GM21423 (cell line): ENCODE measurements at regions not wholly inside any gene's neighbourhood (a gene's known extent, or its start where the extent isn't known, plus 50 kb on each side); places are given as distances from the start of the nearest gene placed in this dataset.

Experiments used
- ATAC-seq: cut with Tn5 transposase; IDR thresholded peaks from one replicate; pipeline ENCODE4 v1.9.1; 2021; ENCODE audit warnings: mild to moderate bottlenecking, moderate library complexity; ENCODE audit not compliant: unreplicated experiment

DNA sequence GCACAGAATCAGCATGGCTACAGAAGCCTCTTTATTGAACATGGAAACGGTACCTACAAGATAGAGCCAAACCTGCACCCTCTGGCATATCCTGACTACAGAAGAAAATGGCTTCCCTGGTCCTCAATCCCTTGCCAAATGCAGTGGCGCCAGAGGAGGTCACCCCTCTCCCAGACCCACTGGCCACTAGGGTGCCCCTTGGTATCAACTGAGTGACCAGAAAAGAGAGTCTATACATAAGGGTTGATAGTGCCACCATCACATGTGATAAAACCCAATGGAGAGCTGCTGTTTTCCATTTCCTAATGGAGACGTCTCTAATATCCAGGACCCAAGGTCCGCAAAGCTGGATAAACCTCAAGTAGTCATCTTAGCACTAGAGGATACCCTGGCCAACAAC is 52.7 kb upstream of the ALK start:
- no peak for ATAC-seq

GRCh38 chr2:29977284-29977683 is 55.9 kb upstream of the ALK start:
- ATAC-seq: no peak

DNA sequence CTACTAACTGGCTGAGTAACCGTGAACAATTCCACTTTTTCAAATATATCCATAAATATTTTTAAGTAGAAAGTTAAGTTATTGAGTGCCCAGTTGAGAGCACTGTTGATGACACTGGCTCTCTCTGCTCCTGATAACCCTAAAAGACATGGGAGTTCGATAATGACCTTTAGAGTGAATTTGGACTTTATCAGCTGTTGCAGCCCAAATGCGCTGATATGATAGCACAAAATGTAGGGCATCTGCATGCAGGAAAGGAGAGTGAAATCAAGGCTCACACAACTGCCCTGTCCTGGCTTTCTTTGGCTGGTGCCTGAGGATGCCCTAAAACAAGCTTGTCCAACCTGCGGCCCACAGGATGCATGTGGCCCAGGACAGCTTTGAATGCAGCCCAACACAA is 60.0 kb upstream of the ALK start:
- ATAC-seq: no peak

- no peak for ATAC-seq
Measured at GRCh38 chr2:29983308-29983707, 61.9 kb upstream of the ALK start.

DNA sequence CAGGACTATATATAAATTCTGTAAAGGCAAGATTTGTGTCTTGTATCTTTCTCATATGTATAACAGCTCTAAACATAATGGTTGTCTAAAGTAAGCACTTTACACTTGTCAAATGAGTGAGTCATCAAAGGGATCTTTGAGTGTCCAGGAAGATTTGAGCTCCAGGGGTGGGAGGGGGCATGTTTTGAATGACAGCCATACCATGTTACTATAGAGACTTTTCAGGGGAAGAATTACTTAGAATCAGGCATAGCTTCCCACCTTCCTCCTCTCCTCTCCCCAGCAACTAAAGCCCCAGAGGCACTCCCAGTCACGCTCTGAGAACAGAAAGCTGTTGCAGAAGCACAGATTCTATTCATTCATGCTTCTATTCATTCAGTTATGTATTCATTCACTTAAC is 65.8 kb upstream of the ALK start:
- no peak for ATAC-seq

DNA sequence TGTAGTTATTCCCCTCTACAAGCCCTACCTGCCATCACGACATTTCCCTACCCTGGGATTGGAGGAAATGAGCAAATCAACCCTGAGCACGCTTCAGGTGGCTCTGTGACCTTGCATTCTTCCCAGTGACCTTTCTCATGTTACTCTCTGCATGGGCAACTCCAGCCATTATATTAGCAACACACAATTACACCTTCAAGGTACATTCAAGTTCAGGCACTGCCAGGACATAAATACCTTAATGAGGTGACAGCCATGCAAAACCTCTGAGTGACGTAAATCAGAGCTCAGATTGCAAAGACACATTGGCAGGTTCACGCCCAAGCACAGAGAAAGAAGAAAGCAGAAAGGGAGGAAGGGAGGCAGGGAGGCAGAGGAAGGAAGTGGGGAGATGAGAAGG is 68.7 kb upstream of the ALK start:
- no peak for ATAC-seq

DNA sequence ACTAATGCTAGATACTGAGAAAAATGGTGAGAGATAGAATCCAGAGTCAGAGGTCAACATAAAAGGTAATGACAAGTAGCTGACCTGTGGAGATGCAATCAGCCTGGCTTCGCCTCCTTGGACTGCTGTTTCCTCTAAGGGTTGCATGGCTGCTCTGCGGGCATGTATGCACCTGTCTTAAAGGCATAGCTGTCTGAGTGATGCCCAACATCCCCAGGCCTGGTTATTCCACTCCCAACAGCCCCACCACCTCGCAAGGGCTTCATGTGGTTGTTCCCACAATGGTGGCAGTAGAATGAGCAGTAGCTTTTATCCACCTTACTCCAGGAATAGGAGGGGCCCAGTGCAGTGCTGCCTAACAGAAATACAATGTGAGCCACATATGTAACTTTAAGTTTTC is 69.7 kb upstream of the ALK start:
- no peak for ATAC-seq

DNA sequence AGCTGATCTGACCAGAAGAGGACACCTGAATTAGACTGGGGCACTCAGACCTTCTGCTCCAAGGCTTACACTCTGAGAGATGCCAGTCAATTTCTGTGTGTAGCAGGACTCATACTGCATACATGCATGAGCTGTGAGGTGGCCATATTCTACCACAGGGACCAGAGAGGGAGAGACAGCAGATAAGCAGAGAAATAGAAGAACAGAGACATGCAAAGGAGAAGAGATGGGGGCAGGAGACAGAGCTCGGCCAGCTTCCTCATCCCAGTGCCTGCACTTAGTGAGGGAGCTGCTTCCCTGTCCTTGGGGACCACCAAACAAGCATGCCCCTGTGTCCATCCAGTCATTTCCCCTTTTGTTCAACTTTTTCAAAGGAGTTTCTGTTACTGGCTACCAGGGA is 73.9 kb upstream of the ALK start:
- no peak for ATAC-seq

DNA sequence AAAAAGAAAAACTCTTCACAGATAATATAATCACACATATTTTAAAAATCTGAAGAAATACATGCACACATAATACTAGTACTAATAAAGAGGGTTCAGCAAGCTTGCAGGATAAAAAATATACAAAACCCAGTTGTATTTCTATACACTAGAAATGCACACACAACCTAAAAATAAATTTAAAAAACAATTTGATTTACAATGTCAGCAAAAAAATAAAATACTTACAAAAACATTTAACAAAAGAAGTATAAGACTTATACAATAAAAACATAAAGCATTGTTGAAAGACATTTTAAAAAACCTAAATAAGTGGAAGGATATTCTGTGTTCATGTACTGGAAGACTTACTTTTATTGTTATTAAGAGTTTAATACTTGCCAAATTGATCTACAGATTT is 81.7 kb upstream of the ALK start:
- ATAC-seq: no peak

- ATAC-seq: peak; percentile 76
Measured at GRCh38 chr2:30022444-30023071, 101.2 kb upstream of the ALK start.

- ATAC-seq: no peak
Measured at GRCh38 chr2:30024281-30024680, 102.9 kb upstream of the ALK start.

GRCh38 chr2:30026091-30027055 is 105.0 kb upstream of the ALK start:
- no peak for ATAC-seq

DNA sequence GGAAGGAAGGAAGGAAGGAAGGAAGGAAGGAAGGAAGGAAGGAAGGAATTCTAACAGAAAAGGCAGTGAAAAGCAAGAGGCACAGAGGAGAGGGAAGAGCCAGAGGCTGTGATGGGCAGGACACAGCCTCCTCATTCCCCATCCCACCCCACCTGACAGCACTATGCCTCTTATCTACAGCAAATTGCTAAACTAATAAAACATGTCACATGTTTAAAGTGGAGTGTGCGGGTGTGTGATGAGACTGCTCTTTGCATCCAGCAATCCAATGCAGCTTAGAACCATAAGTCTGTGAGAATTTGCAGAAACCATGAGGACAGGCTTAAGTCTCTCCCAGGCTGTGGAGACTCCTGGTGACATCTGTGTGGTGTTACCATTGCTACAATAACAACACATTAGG is 108.4 kb upstream of the ALK start:
- no peak for ATAC-seq

GRCh38 chr2:30030361-30030760 is 109.0 kb upstream of the ALK start:
- ATAC-seq: no peak

- ATAC-seq: no peak
Measured at GRCh38 chr2:30031184-30031583, 109.8 kb upstream of the ALK start.

DNA sequence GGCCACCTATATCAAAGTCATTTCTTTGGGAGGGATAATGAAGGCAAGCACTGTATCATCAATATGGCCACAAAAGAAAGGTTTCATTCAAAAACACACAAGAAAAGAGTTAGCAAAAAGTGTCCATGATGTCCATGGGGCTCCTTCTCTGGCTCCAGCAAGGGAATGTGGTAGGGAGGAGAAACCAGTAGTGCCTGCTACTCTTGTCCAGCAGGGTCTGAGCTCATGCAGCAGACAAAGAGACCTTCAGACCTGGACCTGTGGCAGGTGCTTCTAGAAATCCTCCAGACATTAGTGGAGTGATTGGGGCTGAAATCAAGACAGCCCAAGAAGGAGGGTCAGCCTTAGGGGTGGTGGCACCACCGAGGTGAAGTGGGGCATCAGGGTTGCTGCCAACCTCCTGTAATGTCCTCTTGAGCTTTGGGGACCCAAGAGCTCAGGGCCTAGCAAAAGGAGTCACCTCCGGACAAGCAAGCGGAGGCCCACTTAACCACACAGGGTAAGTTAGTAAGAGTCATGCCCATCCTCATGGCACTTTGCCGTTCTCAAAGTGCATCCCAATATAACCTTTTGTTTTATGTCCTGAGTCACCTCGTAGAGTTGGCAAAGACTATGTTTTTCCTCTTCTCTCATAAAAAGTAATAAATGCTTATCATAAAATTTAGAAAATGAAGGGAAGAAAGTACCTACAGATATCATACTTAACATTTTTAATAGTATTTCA is 112.6 kb upstream of the YPEL5 start:
- ATAC-seq: no peak

DNA sequence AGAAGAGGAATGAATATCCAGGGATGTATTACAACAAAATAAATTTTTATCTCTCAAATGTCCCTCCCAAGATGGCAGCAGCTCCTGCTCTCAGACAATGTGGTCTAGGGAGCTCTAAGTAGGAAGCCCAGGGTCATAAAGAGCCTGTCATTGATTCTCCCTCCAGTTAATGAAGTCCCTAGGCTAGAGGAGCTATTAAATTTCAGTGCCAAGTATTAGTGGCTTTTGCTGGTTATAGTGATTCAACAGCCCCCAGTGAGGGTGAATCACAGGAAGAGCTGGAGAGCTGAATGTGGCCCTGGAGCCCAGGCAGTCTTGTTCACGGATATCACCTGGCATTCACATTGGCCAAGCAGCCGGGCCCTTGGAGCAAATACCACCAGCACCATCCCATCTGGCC is 109.8 kb upstream of the YPEL5 start:
- ATAC-seq: no peak

DNA sequence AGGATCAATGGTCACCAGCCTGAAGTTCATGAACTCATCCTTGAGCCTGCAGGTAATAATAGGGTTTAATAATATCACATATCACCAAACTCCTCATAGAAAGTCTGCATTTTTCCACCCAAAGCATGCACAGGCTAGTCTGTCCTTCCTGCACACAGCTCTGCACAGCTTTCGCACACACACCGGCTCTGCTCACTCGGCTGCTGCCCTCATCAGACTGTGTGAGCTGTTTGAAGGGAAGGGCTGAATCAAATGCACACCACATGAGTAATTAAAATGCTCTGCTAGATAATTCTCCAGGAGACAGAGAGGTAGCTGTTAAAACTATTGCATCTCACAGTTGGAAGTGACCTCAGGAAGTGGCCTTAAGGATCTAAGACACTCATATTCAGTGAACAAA is 108.4 kb upstream of the YPEL5 start:
- ATAC-seq: no peak

DNA sequence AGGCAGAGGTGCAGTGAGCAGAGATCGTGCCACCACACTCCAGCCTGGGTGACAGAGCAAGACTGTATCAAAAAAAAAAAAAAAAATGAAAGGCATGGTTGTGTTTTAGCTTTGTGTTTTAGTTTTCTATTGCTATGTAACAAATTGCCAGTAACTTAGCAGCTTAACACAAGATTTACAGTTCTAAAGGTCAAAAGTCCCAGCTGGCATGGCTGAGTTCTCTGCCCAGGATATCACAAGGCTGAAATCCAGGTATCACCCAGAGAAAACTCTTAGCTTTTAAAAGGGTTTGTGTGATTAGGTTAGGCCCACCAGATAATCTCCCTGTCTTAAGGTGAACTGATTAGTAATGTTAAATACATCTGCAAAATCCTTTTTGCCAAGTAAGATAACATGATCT is 107.7 kb upstream of the YPEL5 start:
- no peak for ATAC-seq

DNA sequence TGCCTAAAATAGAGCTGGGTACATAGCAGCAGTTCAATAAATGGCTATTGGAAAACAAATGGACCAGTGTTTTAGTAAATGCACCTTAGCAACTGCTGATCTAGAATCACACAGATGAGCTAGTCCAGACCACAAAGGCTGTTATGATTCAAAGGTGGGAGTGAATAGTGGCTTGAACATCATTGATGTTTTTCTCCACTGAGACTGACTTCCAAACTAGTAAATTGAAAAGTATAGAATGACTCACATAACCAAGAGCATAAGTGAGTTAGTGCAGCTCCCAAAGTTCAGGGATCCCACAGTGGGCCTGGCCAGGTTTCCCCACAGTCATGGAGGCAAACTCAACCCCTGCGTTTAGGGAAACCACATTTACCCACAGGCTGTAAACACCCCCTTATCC is 106.7 kb upstream of the YPEL5 start:
- no peak for ATAC-seq

DNA sequence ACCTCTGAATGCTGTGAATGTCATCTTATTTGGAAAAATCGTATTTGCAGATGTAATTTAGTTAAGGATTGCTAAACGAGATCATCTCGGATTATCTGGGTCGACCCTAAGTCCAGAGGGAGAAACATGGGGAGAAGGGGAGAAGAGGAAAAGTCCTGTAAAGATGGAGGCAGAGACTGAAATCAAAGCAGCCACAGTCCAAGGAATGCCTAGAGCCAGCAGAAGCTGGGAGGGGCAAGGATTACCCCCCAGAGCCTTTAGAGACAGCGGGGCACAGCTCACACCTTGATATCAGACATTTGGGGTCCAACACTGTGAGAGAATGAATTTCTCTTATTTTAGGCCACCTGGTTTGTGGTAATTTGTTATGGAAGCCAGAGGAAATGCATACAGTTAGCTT is 104.9 kb upstream of the YPEL5 start:
- ATAC-seq: no peak

GRCh38 chr2:30046396-30046795 is 100.4 kb upstream of the YPEL5 start:
- ATAC-seq: no peak
